H1 (cell line): ENCODE measurements at regions not wholly inside any gene's neighbourhood (a gene's known extent, or its start where the extent isn't known, plus 50 kb on each side); places are given as distances from the start of the nearest gene placed in this dataset.

Experiments used
- CTCF ChIA-PET: fragments of 300-600 bp; sonication (Branson Sonifier 250); formaldehyde crosslinking; loops from one replicate; lab custom pipeline; 2021; ENCODE audit not compliant: partially characterized antibody; lab: Charles Lee
- POLR2A ChIA-PET: fragments of 300-600 bp; sonication (Branson Sonifier 250); formaldehyde crosslinking; loops from one replicate; lab custom pipeline; 2021; ENCODE audit warnings: inconsistent platforms; ENCODE audit not compliant: partially characterized antibody; lab: Charles Lee
- DNase-seq, 2 experiments: peaks; one replicate each; pipeline versions ENCODE4 v3.0.0 to v3.0.0-alpha.2; 2010 to 2022; ENCODE audit warnings: low spot score in 2 of 2, low read depth in 1 of 2, mixed read lengths in 1 of 2
- FAIRE-seq: peaks from 2 replicates; lab custom pipeline; 2011; peaks lifted over from hg19 to GRCh38; lab: Jason Lieb, UNC
- H2AFZ ChIP-seq: 2 replicates; pipeline ENCODE4 v1.8.1; 2012; ENCODE audit warnings: low read length, inconsistent platforms
- H2AK5ac ChIP-seq: 2 replicates; pipeline ENCODE4 v1.6.1; 2013; ENCODE audit warnings: low read depth, low read length
- H2BK120ac ChIP-seq: replicated peaks from 2 replicates; pipeline ENCODE3; 2013; ENCODE audit warnings: low read depth, low read length, inconsistent platforms
- H2BK12ac ChIP-seq: 2 replicates; pipeline ENCODE4 v1.6.1; 2013; ENCODE audit warnings: low read depth, low read length
- H2BK15ac ChIP-seq: 2 replicates; pipeline ENCODE4 v1.6.1; 2013; ENCODE audit warnings: low read length
- H2BK20ac ChIP-seq: 2 replicates; pipeline ENCODE4 v1.6.1; 2013; ENCODE audit warnings: low read length
- H2BK5ac ChIP-seq: 2 replicates; pipeline ENCODE4 v1.6.1; 2013; ENCODE audit warnings: low read depth, low read length
- H3K14ac ChIP-seq: 2 replicates; pipeline ENCODE4 v1.6.1; 2013; ENCODE audit warnings: inconsistent platforms; ENCODE audit not compliant: insufficient read length
- H3K18ac ChIP-seq: 2 replicates; pipeline ENCODE4 v1.6.1; 2013; ENCODE audit warnings: low read length; ENCODE audit errors: extremely low read depth
- H3K23ac ChIP-seq: 2 replicates; pipeline ENCODE4 v1.6.1; 2013; ENCODE audit warnings: inconsistent platforms; ENCODE audit not compliant: insufficient read length
- H3K23me2 ChIP-seq: 2 replicates; pipeline ENCODE4 v1.6.1; 2013; ENCODE audit warnings: low read depth, low read length
- H3K27ac ChIP-seq: 2 replicates; pipeline ENCODE4 v1.6.1; 2011; ENCODE audit warnings: low read depth, low read length, inconsistent platforms
- H3K27me3 ChIP-seq, 4 experiments: replicated peaks in 1 of 4; 1 replicate in 1 of 4; 2 replicates in 3 of 4; pipeline versions ENCODE4 v1.6.1 to v1.8.1; 2011 to 2013; ENCODE audit warnings: low read length in 3 of 4, mild to moderate bottlenecking in 3 of 4, inconsistent platforms in 2 of 4, mixed read lengths in 2 of 4, moderate library complexity in 1 of 4; ENCODE audit not compliant: control insufficient read depth in 3 of 4, insufficient read depth in 3 of 4; ENCODE audit errors: extremely low read depth in 1 of 4
- H3K36me3 ChIP-seq, 4 experiments: 2 replicates each; pipeline versions ENCODE4 v1.6.1 to v1.8.1; 2011 to 2013; ENCODE audit warnings: mild to moderate bottlenecking in 4 of 4, low read length in 3 of 4, moderate library complexity in 2 of 4, control low read depth in 1 of 4, inconsistent platforms in 1 of 4; ENCODE audit not compliant: insufficient read depth in 4 of 4, control insufficient read depth in 2 of 4
- H3K4ac ChIP-seq: replicated peaks from 2 replicates; pipeline ENCODE3; 2013; ENCODE audit warnings: low read length, low read depth, mixed read lengths, inconsistent platforms; ENCODE audit not compliant: insufficient read length
- H3K4me1 ChIP-seq, 4 experiments: replicated peaks in 1 of 4; 1 replicate in 1 of 4; 2 replicates in 3 of 4; pipeline versions ENCODE4 v1.6.1 to v1.8.1; 2011 to 2013; ENCODE audit warnings: low read length in 3 of 4, inconsistent platforms in 2 of 4, mixed read lengths in 1 of 4; ENCODE audit not compliant: insufficient read depth in 4 of 4, control insufficient read depth in 3 of 4
- H3K4me2 ChIP-seq, 2 experiments: 2 replicates each; pipeline versions ENCODE4 v1.6.1 to v1.8.1; 2011 to 2013; ENCODE audit warnings: low read depth in 2 of 2, low read length in 2 of 2, control low read depth in 1 of 2, inconsistent platforms in 1 of 2, mild to moderate bottlenecking in 1 of 2; ENCODE audit not compliant: insufficient read depth in 1 of 2
- H3K4me3 ChIP-seq, 4 experiments: fragments of 200-600, 300-600 bp in 1 of 4; sonication (generic), shearing (Covaris generic), sonication (Bioruptor Twin) in 1 of 4; 2 replicates each; pipeline versions ENCODE4 v1.5.1 to v1.8.1; 2011 to 2016; ENCODE audit warnings: low read length in 4 of 4, low read depth in 3 of 4, control low read depth in 2 of 4, inconsistent platforms in 2 of 4, mild to moderate bottlenecking in 2 of 4, mixed read lengths in 1 of 4, moderate library complexity in 1 of 4; ENCODE audit not compliant: insufficient read depth in 2 of 4; ENCODE audit errors: extremely low read depth in 1 of 4
- H3K56ac ChIP-seq: replicated peaks from 2 replicates; pipeline ENCODE3; 2013; ENCODE audit warnings: low read depth, mild to moderate bottlenecking, mixed read lengths, low read length, inconsistent platforms; ENCODE audit not compliant: insufficient read length
- H3K79me1 ChIP-seq: 2 replicates; pipeline ENCODE4 v1.6.1; 2013; ENCODE audit warnings: low read depth, low read length, control low read depth
- H3K79me2 ChIP-seq, 2 experiments: 2 replicates each; pipeline versions ENCODE4 v1.6.1 to v1.8.1; 2012 to 2013; ENCODE audit warnings: low read length in 2 of 2, mild to moderate bottlenecking in 2 of 2, inconsistent platforms in 1 of 2; ENCODE audit not compliant: insufficient read depth in 2 of 2, control insufficient read depth in 1 of 2
- H3K9ac ChIP-seq, 4 experiments: replicated peaks in 1 of 4; 1 replicate in 1 of 4; 2 replicates in 3 of 4; pipeline versions ENCODE4 v1.6.1 to v1.8.1; 2011 to 2013; ENCODE audit warnings: low read depth in 3 of 4, low read length in 3 of 4, control low read depth in 2 of 4, mild to moderate bottlenecking in 2 of 4, moderate library complexity in 2 of 4, inconsistent platforms in 1 of 4; ENCODE audit errors: extremely low read depth in 1 of 4
- H3K9me3 ChIP-seq, 2 experiments: 2 replicates each; pipeline versions ENCODE4 v1.6.1 to v1.8.1; 2012 to 2013; ENCODE audit warnings: mild to moderate bottlenecking in 2 of 2, moderate library complexity in 2 of 2, control low read depth in 1 of 2, inconsistent platforms in 1 of 2, low read depth in 1 of 2, low read length in 1 of 2, mixed read lengths in 1 of 2; ENCODE audit not compliant: insufficient read depth in 2 of 2
- H4K20me1 ChIP-seq, 2 experiments: replicated peaks in 1 of 2; 2 replicates each; pipeline versions ENCODE3 to v1.8.1; 2011 to 2013; ENCODE audit warnings: inconsistent platforms in 2 of 2, low read length in 2 of 2, mild to moderate bottlenecking in 1 of 2; ENCODE audit not compliant: insufficient read depth in 2 of 2, control insufficient read depth in 1 of 2
- H4K5ac ChIP-seq: 2 replicates; pipeline ENCODE4 v1.6.1; 2013; ENCODE audit warnings: low read length, low read depth, mixed read lengths, inconsistent platforms; ENCODE audit not compliant: insufficient read length
- H4K8ac ChIP-seq: 2 replicates; pipeline ENCODE4 v1.8.0; 2013; ENCODE audit warnings: mild to moderate bottlenecking, moderate library complexity, low read length, inconsistent platforms; ENCODE audit not compliant: insufficient read depth; ENCODE audit errors: extremely low read depth
- H4K91ac ChIP-seq: replicated peaks from 2 replicates; pipeline ENCODE3; 2013; ENCODE audit warnings: low read length, mixed read lengths, inconsistent platforms; ENCODE audit not compliant: insufficient read length
- TCF12 ChIP-seq: IDR thresholded peaks from 2 replicates; pipeline ENCODE4 v1.6.1; 2011; ENCODE audit warnings: low read depth, mild to moderate bottlenecking, low read length
- WGBS, 2 experiments: shearing (Covaris generic) in 1 of 2; methylation state at CpG; one replicate each; pipeline versions ENCODE4 v1.1.6 to v1.1.7; 2013 to 2015; ENCODE audit warnings: low lambda C conversion rate in 2 of 2, mixed read lengths in 2 of 2, inconsistent platforms in 1 of 2, low coverage in 1 of 2, missing lambda C conversion rate in 1 of 2; ENCODE audit not compliant: insufficient replicate concordance in 2 of 2, insufficient coverage in 1 of 2, insufficient read length in 1 of 2; ENCODE audit errors: extremely low coverage in 1 of 2, missing lambda C conversion rate in 1 of 2; 5-methylcytosine and 5-hydroxymethylcytosine counted together

DNA sequence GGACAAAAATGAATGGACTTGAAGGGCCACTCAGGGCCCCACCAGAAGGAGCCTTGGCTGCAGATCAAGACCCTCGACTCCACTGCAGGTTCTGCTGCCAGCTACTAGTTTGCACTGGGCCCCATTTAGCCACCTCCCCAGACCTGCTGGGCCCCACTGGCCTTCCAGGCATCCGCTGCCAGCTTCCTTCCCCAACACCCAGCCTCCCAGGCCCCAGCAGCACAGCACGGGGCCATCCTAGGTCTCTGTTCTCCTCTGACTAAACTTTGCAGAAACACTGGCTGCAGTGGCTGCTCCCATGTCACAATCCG is 277.4 kb upstream of the KLF14 start:
- H3K27me3 ChIP-seq = no peaks in the 10 kb centered on the region; a peak in 1 of 7 replicates
- H3K23me2 ChIP-seq = no peaks in the 10 kb centered on the region
- no peak overlapping the region for H3K4me3 ChIP-seq
- H3K9ac ChIP-seq = no peak overlapping the region
- no peak overlapping the region for H2BK20ac ChIP-seq
- no peak for FAIRE-seq
- H3K79me2 ChIP-seq = no peaks in the 10 kb centered on the region
- no peak overlapping the region for H2BK120ac ChIP-seq
- no peaks in the 10 kb centered on the region for H3K9me3 ChIP-seq
- no peak overlapping the region for H3K14ac ChIP-seq
- H3K4ac ChIP-seq = no peak overlapping the region
- 83% methylated on average over 4 of the region's 4 CpGs; no CpG with 5 or more reads in 1 of the 2 experiments for WGBS, 2 experiments
- no peak overlapping the region for H2AFZ ChIP-seq
- H3K18ac ChIP-seq = no peak overlapping the region
- no peak overlapping the region for H3K27ac ChIP-seq
- no peak overlapping the region for H2BK12ac ChIP-seq
- H3K36me3 ChIP-seq = no peaks in the 10 kb centered on the region
- peaks cover 0 to 2% of the 10 kb centered on the region in 2 experiments for H4K20me1 ChIP-seq
- CTCF ChIA-PET = interaction anchor here (0.7 to 1.7 kb wide), 2 partner anchors 29 to 33 kb away, joined by 4 to 6 read pairs; no protein-coding TSS in a partner anchor
- no peaks in the 10 kb centered on the region; the same call in 1 of the 2 replicates for H3K79me1 ChIP-seq
- no peak for DNase-seq
- no peak overlapping the region for H2BK5ac ChIP-seq
- POLR2A ChIA-PET = no interaction called here
- H2BK15ac ChIP-seq = no peak overlapping the region
- no peak overlapping the region for H2AK5ac ChIP-seq
- no peak overlapping the region for H3K4me2 ChIP-seq
- no peak overlapping the region for H3K56ac ChIP-seq
- no peak overlapping the region for H4K91ac ChIP-seq
- H4K5ac ChIP-seq = no peak overlapping the region
- H3K23ac ChIP-seq = no peak overlapping the region
- H4K8ac ChIP-seq = no peak overlapping the region
- peaks cover 0 to 4% (median 2%) of the 10 kb centered on the region in 4 experiments; a peak in 6 of 7 replicates for H3K4me1 ChIP-seq
- no peak for TF ChIP-seq TCF12
